T-helper 9 cell (primary cell): ENCODE measurements at regions not wholly inside any gene's neighbourhood (a gene's known extent, or its start where the extent isn't known, plus 50 kb on each side); places are given as distances from the start of the nearest gene placed in this dataset.
"Not testable (repeated sequence)": the region's sequence is repeated elsewhere in the genome, so short reads cannot be mapped to it uniquely, and the experiment has no call there.

Experiments used
- DNase-seq: peaks from one replicate; pipeline ENCODE4 v3.0.0-alpha.2; 2020

GRCh38 chrX:65331371-65331770, 203.2 kb downstream of the LAS1L start:
- DNase-seq = no peak

- DNase-seq = no peak
Measured at GRCh38 chrX:65300104-65300809, 234.3 kb downstream of the LAS1L start.

- DNase-seq = not testable (repeated sequence)
Measured at GRCh38 chrX:65282905-65283304, 251.7 kb downstream of the LAS1L start.

- DNase-seq = no peak
Measured at GRCh38 chrX:65273152-65273551, 261.4 kb downstream of the LAS1L start.

GRCh38 chrX:65266482-65266881, 268.1 kb downstream of the LAS1L start:
- no peak for DNase-seq

- no peak for DNase-seq
Measured at GRCh38 chrX:65253817-65254216, 277.6 kb upstream of the ZC4H2 start.

GRCh38 chrX:65241059-65241721, 264.9 kb upstream of the ZC4H2 start:
- no peak for DNase-seq

- DNase-seq = no peak
Measured at GRCh38 chrX:65203545-65203944, 227.3 kb upstream of the ZC4H2 start.

GRCh38 chrX:65196758-65197360, 220.6 kb upstream of the ZC4H2 start:
- no peak for DNase-seq

GRCh38 chrX:65195621-65196020, 219.4 kb upstream of the ZC4H2 start:
- no peak for DNase-seq

- DNase-seq = no peak
Measured at GRCh38 chrX:65194547-65194946, 218.3 kb upstream of the ZC4H2 start.

- DNase-seq = not testable (repeated sequence)
Measured at GRCh38 chrX:65163325-65163724, 187.1 kb upstream of the ZC4H2 start.

GRCh38 chrX:65148232-65148631, 172.0 kb upstream of the ZC4H2 start:
- no peak for DNase-seq

GRCh38 chrX:65136424-65136823, 160.2 kb upstream of the ZC4H2 start:
- DNase-seq = no peak

- no peak for DNase-seq
Measured at GRCh38 chrX:65127842-65128241, 151.6 kb upstream of the ZC4H2 start.

- DNase-seq = no peak
Measured at GRCh38 chrX:65098851-65099250, 122.6 kb upstream of the ZC4H2 start.

GRCh38 chrX:65093658-65094057, 117.4 kb upstream of the ZC4H2 start:
- no peak for DNase-seq

GRCh38 chrX:65073233-65073632, 97.0 kb upstream of the ZC4H2 start:
- DNase-seq = no peak

GRCh38 chrX:65072590-65072989, 96.3 kb upstream of the ZC4H2 start:
- DNase-seq = no peak

- not testable (repeated sequence) for DNase-seq
Measured at GRCh38 chrX:65058626-65059025, 82.4 kb upstream of the ZC4H2 start.

- DNase-seq = no peak
Measured at GRCh38 chrX:65045001-65045400, 68.8 kb upstream of the ZC4H2 start.

GRCh38 chrX:65035446-65035770, 59.2 kb upstream of the ZC4H2 start:
- peak; percentile 1 for DNase-seq

GRCh38 chrX:65034668-65035445, 58.6 kb upstream of the ZC4H2 start, which contains the start of gene ZC3H12B:
Gene ZC3H12B (plus strand): TSS chrX:65034826.
- DNase-seq = peak; percentile 66

GRCh38 chrX:65034292-65034667, 58.0 kb upstream of the ZC4H2 start:
- no peak for DNase-seq
